Thyroid gland (tissue), 4 donors: ENCODE measurements at regions not wholly inside any gene's neighbourhood (a gene's known extent, or its start where the extent isn't known, plus 50 kb on each side); places are given as distances from the start of the nearest gene placed in this dataset.

ENCODE experiments used
- POLR2A ChIP-seq, 2 donors: fragments of 450-650 bp; IDR thresholded peaks; one replicate each; pipeline ENCODE4 v1.6.1; 2017; ENCODE audit warnings: antibody characterized with exemption in 2 of 2, mild to moderate bottlenecking in 2 of 2, moderate library complexity in 1 of 2
- TF ChIP-seq, protein P1 (sequence below), 6 experiments: fragments of 200-600 bp in 3 of 6; fragments of 450-650 bp in 3 of 6; sonication (generic) in 3 of 6; IDR thresholded peaks; one replicate each; pipeline ENCODE4 v1.5.1; 2016 to 2019; ENCODE audit warnings: antibody characterized with exemption in 6 of 6, mild to moderate bottlenecking in 2 of 6, inconsistent platforms in 1 of 6, moderate library complexity in 1 of 6

DNA sequence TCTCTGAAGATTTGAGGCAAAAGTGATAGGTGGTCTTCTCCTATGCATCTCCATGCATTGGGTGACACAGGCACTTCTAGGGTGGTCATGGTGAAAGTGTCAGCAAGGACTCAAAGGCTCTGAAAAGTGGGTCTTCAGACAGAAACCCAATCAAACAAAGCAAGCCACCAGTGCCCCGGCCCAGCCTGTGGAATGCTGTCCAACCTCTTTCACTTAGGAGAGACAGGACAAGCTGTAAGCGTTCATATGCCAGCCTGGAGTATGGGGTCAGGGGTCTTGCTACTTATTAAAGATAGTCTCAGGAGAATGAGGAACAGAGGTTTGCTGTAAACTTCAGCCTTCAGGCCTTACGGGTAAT is 324.5 kb downstream of the GADD45G start:
- TF ChIP-seq, protein P1, sequence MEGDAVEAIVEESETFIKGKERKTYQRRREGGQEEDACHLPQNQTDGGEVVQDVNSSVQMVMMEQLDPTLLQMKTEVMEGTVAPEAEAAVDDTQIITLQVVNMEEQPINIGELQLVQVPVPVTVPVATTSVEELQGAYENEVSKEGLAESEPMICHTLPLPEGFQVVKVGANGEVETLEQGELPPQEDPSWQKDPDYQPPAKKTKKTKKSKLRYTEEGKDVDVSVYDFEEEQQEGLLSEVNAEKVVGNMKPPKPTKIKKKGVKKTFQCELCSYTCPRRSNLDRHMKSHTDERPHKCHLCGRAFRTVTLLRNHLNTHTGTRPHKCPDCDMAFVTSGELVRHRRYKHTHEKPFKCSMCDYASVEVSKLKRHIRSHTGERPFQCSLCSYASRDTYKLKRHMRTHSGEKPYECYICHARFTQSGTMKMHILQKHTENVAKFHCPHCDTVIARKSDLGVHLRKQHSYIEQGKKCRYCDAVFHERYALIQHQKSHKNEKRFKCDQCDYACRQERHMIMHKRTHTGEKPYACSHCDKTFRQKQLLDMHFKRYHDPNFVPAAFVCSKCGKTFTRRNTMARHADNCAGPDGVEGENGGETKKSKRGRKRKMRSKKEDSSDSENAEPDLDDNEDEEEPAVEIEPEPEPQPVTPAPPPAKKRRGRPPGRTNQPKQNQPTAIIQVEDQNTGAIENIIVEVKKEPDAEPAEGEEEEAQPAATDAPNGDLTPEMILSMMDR (IDR thresholded peaks at IDR 0.05) = no peak
- no peak for TF ChIP-seq POLR2A (IDR thresholded peaks at IDR 0.05)
